HUES6 (cell line): ENCODE measurements at regions not wholly inside any gene's neighbourhood (a gene's known extent, or its start where the extent isn't known, plus 50 kb on each side); places are given as distances from the start of the nearest gene placed in this dataset.

ENCODE experiments used
- H3K27ac ChIP-seq: 2 replicates; pipeline ENCODE4 v1.7.0; 2013; ENCODE audit warnings: low read depth, mild to moderate bottlenecking, low read length, inconsistent platforms
- H3K27me3 ChIP-seq: 2 replicates; pipeline ENCODE4 v1.6.1; 2013; ENCODE audit warnings: low read length; ENCODE audit not compliant: control insufficient read depth, insufficient read depth
- H3K36me3 ChIP-seq: 2 replicates; pipeline ENCODE4 v1.6.1; 2013; ENCODE audit warnings: low read length; ENCODE audit not compliant: control insufficient read depth, insufficient read depth
- H3K4me1 ChIP-seq: 2 replicates; pipeline ENCODE4 v1.6.1; 2013; ENCODE audit warnings: low read length; ENCODE audit not compliant: control insufficient read depth, insufficient read depth
- H3K4me3 ChIP-seq: 2 replicates; pipeline ENCODE4 v1.5.1; 2013; ENCODE audit warnings: low read depth, low read length
- H3K9ac ChIP-seq: one replicate; pipeline ENCODE4 v1.6.1; 2013; ENCODE audit warnings: mild to moderate bottlenecking, low read length
- H3K9me3 ChIP-seq: 2 replicates; pipeline ENCODE4 v1.6.1; 2013; ENCODE audit warnings: low read depth, low read length; ENCODE audit not compliant: control insufficient read depth, insufficient read depth

- no peaks in the 10 kb centered on the region for H3K36me3 ChIP-seq
- H3K27me3 ChIP-seq, result peaks cover 13% of the 10 kb centered on the region; the same call in 1 of the 2 replicates
- no peak overlapping the region for H3K4me3 ChIP-seq
- no peak overlapping the region for H3K27ac ChIP-seq
- H3K9ac ChIP-seq, result no peak overlapping the region
- H3K9me3 ChIP-seq, result no peaks in the 10 kb centered on the region
- H3K4me1 ChIP-seq, result peaks cover 12% of the 10 kb centered on the region
Measured at GRCh38 chr1:18010945-18011344, 96.7 kb upstream of the IGSF21 start.

- Histone ChIP-seq H3K27me3 (peaks cover 6% of the 10 kb centered on the region; the same call in 1 of the 2 replicates), H3K9ac (no peak overlapping the region), H3K4me3 (no peak overlapping the region), H3K4me1 (peaks cover 12% of the 10 kb centered on the region), H3K36me3 (no peaks in the 10 kb centered on the region), H3K27ac (no peak overlapping the region), H3K9me3 (no peaks in the 10 kb centered on the region)
Measured at GRCh38 chr1:18011703-18012102, 95.9 kb upstream of the IGSF21 start.

GRCh38 chr1:18012686-18013085 lies 94.9 kb upstream of the IGSF21 start:
- Histone ChIP-seq H3K4me3 (no peak overlapping the region), H3K36me3 (no peaks in the 10 kb centered on the region), H3K27me3 (peaks cover 3% of the 10 kb centered on the region; the same call in 1 of the 2 replicates), H3K4me1 (peaks cover 12% of the 10 kb centered on the region), H3K9ac (no peak overlapping the region), H3K27ac (no peak overlapping the region), H3K9me3 (no peaks in the 10 kb centered on the region)

GRCh38 chr1:18013216-18013615 lies 94.4 kb upstream of the IGSF21 start:
- H3K36me3 ChIP-seq, result no peaks in the 10 kb centered on the region
- H3K27ac ChIP-seq, result no peak overlapping the region
- H3K27me3 ChIP-seq, result peaks cover 5% of the 10 kb centered on the region; the same call in 1 of the 2 replicates
- H3K9ac ChIP-seq, result no peak overlapping the region
- no peaks in the 10 kb centered on the region for H3K9me3 ChIP-seq
- H3K4me3 ChIP-seq, result no peak overlapping the region
- H3K4me1 ChIP-seq, result peaks cover 15% of the 10 kb centered on the region

GRCh38 chr1:18015719-18016118 lies 91.9 kb upstream of the IGSF21 start:
- Histone ChIP-seq H3K4me1 (0 out of 2 replicates have a peak, but pooled peaks cover 5% of the 10 kb centered on the region), H3K4me3 (no peak overlapping the region), H3K9me3 (no peaks in the 10 kb centered on the region), H3K27me3 (peaks cover 21% of the 10 kb centered on the region), H3K36me3 (no peaks in the 10 kb centered on the region), H3K9ac (no peak overlapping the region), H3K27ac (no peak overlapping the region)

GRCh38 chr1:18018366-18018765 lies 89.2 kb upstream of the IGSF21 start:
- H3K9me3 ChIP-seq, result no peaks in the 10 kb centered on the region
- H3K9ac ChIP-seq, result no peak overlapping the region
- no peak overlapping the region for H3K27ac ChIP-seq
- peaks cover 45% of the 10 kb centered on the region for H3K27me3 ChIP-seq
- H3K4me3 ChIP-seq, result no peak overlapping the region
- H3K4me1 ChIP-seq, result 0 out of 2 replicates have a peak, but pooled peaks cover 5% of the 10 kb centered on the region
- no peaks in the 10 kb centered on the region for H3K36me3 ChIP-seq

- no peak overlapping the region for H3K27ac ChIP-seq
- H3K4me3 ChIP-seq, result no peak overlapping the region
- H3K27me3 ChIP-seq, result peaks cover 45% of the 10 kb centered on the region
- H3K9ac ChIP-seq, result no peak overlapping the region
- H3K4me1 ChIP-seq, result 0 out of 2 replicates have a peak, but pooled peaks cover 5% of the 10 kb centered on the region
- H3K9me3 ChIP-seq, result no peaks in the 10 kb centered on the region
- H3K36me3 ChIP-seq, result no peaks in the 10 kb centered on the region
Measured at GRCh38 chr1:18020021-18020817, 87.4 kb upstream of the IGSF21 start.

- Histone ChIP-seq H3K27ac (no peak overlapping the region), H3K4me1 (0 out of 2 replicates have a peak, but pooled peaks cover 5% of the 10 kb centered on the region), H3K36me3 (no peaks in the 10 kb centered on the region), H3K9ac (no peak overlapping the region), H3K4me3 (no peak overlapping the region), H3K9me3 (no peaks in the 10 kb centered on the region), H3K27me3 (peaks cover 45% of the 10 kb centered on the region)
Measured at GRCh38 chr1:18021242-18021641, 86.4 kb upstream of the IGSF21 start.

GRCh38 chr1:18032172-18032859 lies 75.3 kb upstream of the IGSF21 start:
- Histone ChIP-seq H3K9ac (no peak overlapping the region), H3K27me3 (peaks cover 46% of the 10 kb centered on the region), H3K9me3 (no peaks in the 10 kb centered on the region), H3K4me3 (no peak overlapping the region), H3K27ac (no peak overlapping the region), H3K4me1 (no peaks in the 10 kb centered on the region), H3K36me3 (no peaks in the 10 kb centered on the region)

GRCh38 chr1:18035145-18035544 lies 72.5 kb upstream of the IGSF21 start:
- no peaks in the 10 kb centered on the region for H3K36me3 ChIP-seq
- no peak overlapping the region for H3K9ac ChIP-seq
- no peaks in the 10 kb centered on the region for H3K4me1 ChIP-seq
- H3K27ac ChIP-seq, result no peak overlapping the region
- H3K4me3 ChIP-seq, result no peak overlapping the region
- H3K27me3 ChIP-seq, result peaks cover 36% of the 10 kb centered on the region
- H3K9me3 ChIP-seq, result no peaks in the 10 kb centered on the region

- Histone ChIP-seq H3K9ac (no peak overlapping the region), H3K4me1 (no peaks in the 10 kb centered on the region), H3K9me3 (no peaks in the 10 kb centered on the region), H3K36me3 (no peaks in the 10 kb centered on the region), H3K27ac (no peak overlapping the region), H3K4me3 (no peak overlapping the region), H3K27me3 (peaks cover 29% of the 10 kb centered on the region)
Measured at GRCh38 chr1:18037651-18038050, 69.9 kb upstream of the IGSF21 start.
